OCI-LY1 (cell line): ENCODE measurements at regions not wholly inside any gene's neighbourhood (a gene's known extent, or its start where the extent isn't known, plus 50 kb on each side); places are given as distances from the start of the nearest gene placed in this dataset.

ENCODE experiments used
- H2AFZ ChIP-seq: fragments of 200-600 bp; sonication (generic), shearing (Covaris generic); 2 replicates; pipeline ENCODE4 v1.6.0; 2014; ENCODE audit warnings: antibody characterized with exemption, mild to moderate bottlenecking, low read length
- H3F3A ChIP-seq: fragments of 200-600 bp; sonication (generic), shearing (Covaris generic); 2 replicates; pipeline ENCODE4 v1.6.0; 2014; ENCODE audit warnings: mild to moderate bottlenecking, antibody characterized with exemption, low read length, moderate library complexity; ENCODE audit not compliant: insufficient read depth
- H3K27ac ChIP-seq: fragments of 200-600 bp; sonication (generic); 2 replicates; pipeline ENCODE4 v1.5.1; 2014; ENCODE audit warnings: low read length, mixed run types, mild to moderate bottlenecking, low read depth; ENCODE audit not compliant: poor library complexity, severe bottlenecking
- H3K27me3 ChIP-seq: fragments of 200-600 bp; sonication (generic); 2 replicates; pipeline ENCODE4 v1.6.0; 2014; ENCODE audit warnings: antibody characterized with exemption, mild to moderate bottlenecking, low read length, moderate library complexity; ENCODE audit not compliant: insufficient read depth
- H3K36me3 ChIP-seq: fragments of 200-600 bp; sonication (generic); 2 replicates; pipeline ENCODE4 v1.6.1; 2014; ENCODE audit warnings: mild to moderate bottlenecking, antibody characterized with exemption, low read length, moderate library complexity, mixed read lengths; ENCODE audit not compliant: insufficient read depth
- H3K4me1 ChIP-seq: fragments of 200-600 bp; sonication (generic); 2 replicates; pipeline ENCODE4 v1.5.1; 2014; ENCODE audit warnings: mild to moderate bottlenecking, low read length, moderate library complexity; ENCODE audit not compliant: insufficient read depth, severe bottlenecking
- H3K4me2 ChIP-seq: fragments of 200-600 bp; sonication (generic), shearing (Covaris generic); 2 replicates; pipeline ENCODE4 v1.6.1; 2014; ENCODE audit warnings: low read length
- H3K4me3 ChIP-seq: fragments of 200-600 bp; sonication (generic); 2 replicates; pipeline ENCODE4 v1.5.1; 2014; ENCODE audit warnings: low read length, low read depth, mild to moderate bottlenecking, mixed read lengths; ENCODE audit not compliant: poor library complexity, severe bottlenecking
- H3K79me2 ChIP-seq: fragments of 200-600 bp; shearing (Covaris generic); 2 replicates; pipeline ENCODE4 v1.6.1; 2016; ENCODE audit warnings: mixed run types, low read length, mixed read lengths; ENCODE audit not compliant: insufficient read depth
- H3K9ac ChIP-seq: fragments of 200-600 bp; sonication (generic), shearing (Covaris generic); 2 replicates; pipeline ENCODE4 v1.6.1; 2014; ENCODE audit warnings: mild to moderate bottlenecking, low read length, mixed read lengths
- H3K9me2 ChIP-seq: fragments of 200-600 bp; sonication (generic), shearing (Covaris generic); 2 replicates; pipeline ENCODE4 v1.6.1; 2014; ENCODE audit warnings: low read depth, mild to moderate bottlenecking, low read length, mixed read lengths
- H3K9me3 ChIP-seq: fragments of 200-600 bp; shearing (Covaris generic); 2 replicates; pipeline ENCODE4 v1.6.1; 2014; ENCODE audit warnings: low read length, mixed read lengths
- H4K20me1 ChIP-seq: fragments of 200-600 bp; sonication (generic), shearing (Covaris generic); 2 replicates; pipeline ENCODE4 v1.6.0; 2016; ENCODE audit warnings: mild to moderate bottlenecking, low read length; ENCODE audit not compliant: insufficient read depth
- CTCF ChIP-seq: fragments of 200-600 bp; sonication (generic), shearing (Covaris generic); IDR thresholded peaks from 2 replicates; pipeline ENCODE4 v1.5.1; 2017; ENCODE audit warnings: mild to moderate bottlenecking, antibody characterized with exemption, low read length, moderate library complexity, mixed read lengths
- EZH2 ChIP-seq: fragments of 200-600 bp; sonication (generic), shearing (Covaris generic); IDR thresholded peaks from 2 replicates; pipeline ENCODE4 v1.8.0; 2017; ENCODE audit warnings: borderline replicate concordance, mixed run types, mild to moderate bottlenecking, antibody characterized with exemption, low read length, moderate library complexity, mixed read lengths

DNA sequence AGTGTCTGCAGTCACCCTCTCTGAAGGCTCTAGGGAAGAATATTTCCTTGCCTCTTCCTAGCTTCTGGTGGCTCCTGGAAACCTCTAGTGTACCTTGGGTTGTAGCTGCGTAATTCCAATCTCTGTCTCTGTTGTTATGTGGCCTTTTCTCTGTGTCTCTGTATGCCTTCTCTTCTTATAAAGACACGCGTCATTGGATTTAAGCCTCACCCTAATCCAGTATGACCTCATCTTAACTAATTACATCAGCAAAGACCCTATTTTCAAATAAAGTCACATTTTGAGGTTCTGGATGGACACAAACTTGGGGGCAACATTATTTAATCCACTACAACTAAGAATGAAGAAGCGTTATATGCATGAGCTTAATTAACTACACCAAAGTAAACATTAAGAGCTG lies 111.4 kb upstream of the ZNF184 start:
- H3K79me2 ChIP-seq = no peaks in the 10 kb centered on the region
- H3K9ac ChIP-seq = no peak overlapping the region
- H3K36me3 ChIP-seq = no peaks in the 10 kb centered on the region
- no peak overlapping the region for H3K27ac ChIP-seq
- TF ChIP-seq CTCF = no peak
- TF ChIP-seq EZH2 = no peak
- H3K4me3 ChIP-seq = no peak overlapping the region
- H3K27me3 ChIP-seq = no peaks in the 10 kb centered on the region
- H3F3A ChIP-seq = no peaks in the 10 kb centered on the region
- H2AFZ ChIP-seq = no peak overlapping the region
- H3K9me2 ChIP-seq = no peaks in the 10 kb centered on the region
- no peaks in the 10 kb centered on the region for H3K9me3 ChIP-seq
- H3K4me1 ChIP-seq = no peaks in the 10 kb centered on the region
- no peaks in the 10 kb centered on the region for H4K20me1 ChIP-seq
- H3K4me2 ChIP-seq = no peak overlapping the region

- no peak overlapping the region for H3K4me2 ChIP-seq
- no peaks in the 10 kb centered on the region for H3K79me2 ChIP-seq
- H2AFZ ChIP-seq = no peak overlapping the region
- H3K27me3 ChIP-seq = no peaks in the 10 kb centered on the region
- no peaks in the 10 kb centered on the region for H3K9me3 ChIP-seq
- no peaks in the 10 kb centered on the region for H3F3A ChIP-seq
- H3K4me1 ChIP-seq = no peaks in the 10 kb centered on the region
- H3K9ac ChIP-seq = no peak overlapping the region
- TF ChIP-seq CTCF (no peak), EZH2 (no peak)
- H3K36me3 ChIP-seq = no peaks in the 10 kb centered on the region
- no peaks in the 10 kb centered on the region for H3K9me2 ChIP-seq
- no peak overlapping the region for H3K27ac ChIP-seq
- H3K4me3 ChIP-seq = no peak overlapping the region
- no peaks in the 10 kb centered on the region for H4K20me1 ChIP-seq
Measured at GRCh38 chr6:27582928-27583725, 110.2 kb upstream of the ZNF184 start.

- Histone ChIP-seq H3K9ac (no peak overlapping the region), H3K27ac (no peak overlapping the region), H4K20me1 (no peaks in the 10 kb centered on the region), H3K4me2 (no peak overlapping the region), H3K4me1 (no peaks in the 10 kb centered on the region), H3K9me3 (no peaks in the 10 kb centered on the region), H3K36me3 (no peaks in the 10 kb centered on the region), H3K27me3 (no peaks in the 10 kb centered on the region), H3K9me2 (no peaks in the 10 kb centered on the region), H3K4me3 (no peak overlapping the region), H2AFZ (no peak overlapping the region), H3K79me2 (no peaks in the 10 kb centered on the region), H3F3A (no peaks in the 10 kb centered on the region)
- TF ChIP-seq EZH2 = no peak
- no peak for TF ChIP-seq CTCF
Measured at GRCh38 chr6:27579973-27580372, 107.1 kb upstream of the ZNF184 start.
